ENCODE measurements at regions not wholly inside any gene's neighbourhood (a gene's known extent, or its start where the extent isn't known, plus 50 kb on each side); places are given as distances from the start of the nearest gene placed in this dataset.

- DNase-seq (ENCODE audit: low read depth in 4 of 4, low spot score in 3 of 4), result no peak
Measured at GRCh38 chr1:191912517-191912916, 245.7 kb upstream of the RGS18 start.

- DNase-seq (ENCODE audit: low read depth in 4 of 4, low spot score in 3 of 4), result no peak
Measured at GRCh38 chr1:191913260-191913977, 244.8 kb upstream of the RGS18 start.

- no peak for DNase-seq (ENCODE audit: low read depth in 4 of 4, low spot score in 3 of 4)
Measured at GRCh38 chr1:191929383-191929782, 228.9 kb upstream of the RGS18 start.

GRCh38 chr1:191943684-191944083 is 214.6 kb upstream of the RGS18 start:
- no peak for DNase-seq (ENCODE audit: low read depth in 4 of 4, low spot score in 3 of 4)

GRCh38 chr1:191953526-191953925 is 204.7 kb upstream of the RGS18 start:
- DNase-seq (ENCODE audit: low read depth in 4 of 4, low spot score in 3 of 4), result no peak

GRCh38 chr1:191959856-191960255 is 198.4 kb upstream of the RGS18 start:
- no peak for DNase-seq (ENCODE audit: low read depth in 4 of 4, low spot score in 3 of 4)

- DNase-seq (ENCODE audit: low read depth in 4 of 4, low spot score in 3 of 4), result no peak
Measured at GRCh38 chr1:191963286-191963685, 195.0 kb upstream of the RGS18 start.

- DNase-seq (ENCODE audit: low read depth in 4 of 4, low spot score in 3 of 4), result no peak
Measured at GRCh38 chr1:191963781-191964455, 194.3 kb upstream of the RGS18 start.

- DNase-seq (ENCODE audit: low read depth in 4 of 4, low spot score in 3 of 4), result no peak
Measured at GRCh38 chr1:191969290-191969689, 189.0 kb upstream of the RGS18 start.

- no peak for DNase-seq (ENCODE audit: low read depth in 4 of 4, low spot score in 3 of 4)
Measured at GRCh38 chr1:191970116-191970515, 188.1 kb upstream of the RGS18 start.

- DNase-seq (ENCODE audit: low read depth in 4 of 4, low spot score in 3 of 4), result no peak
Measured at GRCh38 chr1:191971447-191971846, 186.8 kb upstream of the RGS18 start.

GRCh38 chr1:191974004-191974403 is 184.3 kb upstream of the RGS18 start:
- no peak for DNase-seq (ENCODE audit: low read depth in 4 of 4, low spot score in 3 of 4)

GRCh38 chr1:191977874-191978506 is 180.3 kb upstream of the RGS18 start:
- DNase-seq (ENCODE audit: low read depth in 4 of 4, low spot score in 3 of 4), result no peak

GRCh38 chr1:191984856-191985255 is 173.4 kb upstream of the RGS18 start:
- DNase-seq (ENCODE audit: low read depth in 4 of 4, low spot score in 3 of 4), result no peak

GRCh38 chr1:191992118-191992517 is 166.1 kb upstream of the RGS18 start:
- no peak for DNase-seq (ENCODE audit: low read depth in 4 of 4, low spot score in 3 of 4)

GRCh38 chr1:191993549-191993948 is 164.7 kb upstream of the RGS18 start:
- no peak for DNase-seq (ENCODE audit: low read depth in 4 of 4, low spot score in 3 of 4)

GRCh38 chr1:192002063-192002462 is 156.2 kb upstream of the RGS18 start:
- no peak for DNase-seq (ENCODE audit: low read depth in 4 of 4, low spot score in 3 of 4)

GRCh38 chr1:192003295-192004077 is 154.8 kb upstream of the RGS18 start:
- no peak for DNase-seq (ENCODE audit: low read depth in 4 of 4, low spot score in 3 of 4)

GRCh38 chr1:192005976-192006375 is 152.3 kb upstream of the RGS18 start:
- no peak for DNase-seq (ENCODE audit: low read depth in 4 of 4, low spot score in 3 of 4)

GRCh38 chr1:192008281-192008825 is 149.9 kb upstream of the RGS18 start:
- no peak for DNase-seq (ENCODE audit: low read depth in 4 of 4, low spot score in 3 of 4)

- no peak for DNase-seq (ENCODE audit: low read depth in 4 of 4, low spot score in 3 of 4)
Measured at GRCh38 chr1:192010406-192010805, 147.9 kb upstream of the RGS18 start.

All from right renal pelvis (tissue), 4 donors.